Activated CD8-positive, alpha-beta memory T cell treated with anti-CD3 and anti-CD28 coated beads, Interleukin-2, amount 50 U/mL, for 24 hours (primary cell): ENCODE measurements at regions not wholly inside any gene's neighbourhood (a gene's known extent, or its start where the extent isn't known, plus 50 kb on each side); places are given as distances from the start of the nearest gene placed in this dataset.
"Not testable (repeated sequence)": the region's sequence is repeated elsewhere in the genome, so short reads cannot be mapped to it uniquely, and the experiment has no call there.

ENCODE experiments used
- DNase-seq: peaks from one replicate; pipeline ENCODE4 v3.0.0-alpha.2; 2020; ENCODE audit errors: extremely low read depth

DNA sequence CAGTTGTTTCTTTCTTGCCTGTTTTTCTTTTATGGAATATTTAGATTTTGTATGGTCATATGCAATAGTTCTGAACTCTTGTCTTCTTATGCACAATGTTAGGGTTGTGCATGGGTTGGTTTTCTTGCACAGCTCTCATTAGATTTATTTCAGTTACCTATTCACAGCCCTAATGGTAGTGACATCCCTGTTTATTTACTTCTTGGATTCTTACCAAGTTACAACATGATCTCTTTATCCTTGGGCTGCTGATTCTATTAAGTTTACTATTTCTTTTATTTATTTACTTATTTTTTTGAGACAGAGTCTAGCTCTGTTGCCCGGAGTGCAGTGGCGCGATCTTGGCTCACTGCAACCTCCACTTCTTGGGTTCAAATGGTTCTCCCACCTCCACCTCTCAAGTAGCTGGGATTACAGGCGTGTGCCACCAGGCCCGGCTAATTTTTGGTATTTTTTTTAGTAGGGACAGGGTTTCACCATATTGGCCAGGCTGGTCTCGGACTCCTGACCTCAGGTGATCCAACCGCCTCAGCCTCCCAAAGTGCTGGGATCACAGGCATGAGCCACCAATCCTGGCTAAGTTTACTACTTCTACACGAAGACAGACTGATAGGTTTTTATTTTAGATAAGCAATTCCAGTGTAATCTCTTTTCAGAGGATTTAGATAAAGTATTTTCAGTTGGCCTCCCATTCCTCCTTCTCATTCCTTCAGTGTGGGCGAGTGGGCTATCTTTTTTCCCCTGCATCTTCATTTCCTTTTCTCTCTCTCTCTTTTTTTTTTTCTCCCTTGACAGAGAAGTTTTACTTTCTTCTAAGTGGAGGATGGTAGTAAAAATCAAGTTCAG lies 395.1 kb upstream of the RGS6 start:
- DNase-seq, result no peak

DNA sequence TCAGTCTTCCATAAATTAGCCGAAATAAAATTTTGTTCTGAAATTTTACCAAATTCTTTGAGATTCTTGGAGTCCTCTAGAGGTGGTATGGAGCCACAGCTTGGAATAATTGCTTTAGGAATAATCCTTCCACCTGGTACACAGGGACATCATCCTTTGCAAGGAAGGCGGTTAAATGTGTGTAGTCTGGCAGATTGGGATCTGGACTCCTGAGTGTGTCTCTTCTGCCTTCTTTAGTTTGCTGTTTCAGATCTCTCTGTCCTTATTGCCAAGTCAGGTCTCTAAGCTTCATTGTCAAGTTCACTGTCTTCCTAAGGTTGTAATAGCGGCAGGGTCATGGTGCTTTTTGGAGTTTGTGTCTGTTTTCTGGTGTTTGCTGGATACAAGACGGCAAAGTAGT lies 393.9 kb upstream of the RGS6 start:
- no peak for DNase-seq

DNA sequence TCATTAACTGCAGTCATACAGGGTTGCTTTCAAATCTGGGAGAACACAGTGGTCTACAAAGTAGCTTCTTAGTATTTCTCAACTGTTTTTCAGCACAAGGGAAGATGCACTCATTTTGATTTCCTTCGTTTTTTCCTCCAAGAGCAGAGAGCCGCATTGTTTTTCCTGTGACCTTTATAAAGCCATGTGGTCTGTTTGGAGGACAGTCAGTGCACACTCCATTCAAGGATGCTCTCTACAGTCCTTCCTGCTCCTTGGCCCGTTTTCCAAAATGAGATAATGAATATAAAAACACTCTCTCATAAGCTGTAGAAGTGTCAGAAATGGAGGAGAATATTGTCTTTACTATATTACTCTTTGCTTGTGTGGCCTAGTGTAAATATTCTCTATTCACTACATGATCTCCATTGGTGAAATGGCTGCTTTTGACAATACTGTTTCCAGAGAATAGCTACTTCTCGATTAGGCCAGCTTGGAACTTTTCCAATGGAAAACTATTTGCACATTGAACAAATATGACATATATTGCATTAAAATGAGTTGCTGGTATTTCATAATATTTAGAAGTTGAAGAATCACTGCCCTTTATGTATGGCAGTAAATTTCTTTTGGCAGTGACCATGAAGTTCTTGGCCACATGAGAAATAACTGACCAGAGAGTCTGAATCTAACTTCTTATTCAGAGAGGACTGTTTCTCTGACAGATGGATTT lies 393.1 kb upstream of the RGS6 start:
- DNase-seq, result no peak

DNA sequence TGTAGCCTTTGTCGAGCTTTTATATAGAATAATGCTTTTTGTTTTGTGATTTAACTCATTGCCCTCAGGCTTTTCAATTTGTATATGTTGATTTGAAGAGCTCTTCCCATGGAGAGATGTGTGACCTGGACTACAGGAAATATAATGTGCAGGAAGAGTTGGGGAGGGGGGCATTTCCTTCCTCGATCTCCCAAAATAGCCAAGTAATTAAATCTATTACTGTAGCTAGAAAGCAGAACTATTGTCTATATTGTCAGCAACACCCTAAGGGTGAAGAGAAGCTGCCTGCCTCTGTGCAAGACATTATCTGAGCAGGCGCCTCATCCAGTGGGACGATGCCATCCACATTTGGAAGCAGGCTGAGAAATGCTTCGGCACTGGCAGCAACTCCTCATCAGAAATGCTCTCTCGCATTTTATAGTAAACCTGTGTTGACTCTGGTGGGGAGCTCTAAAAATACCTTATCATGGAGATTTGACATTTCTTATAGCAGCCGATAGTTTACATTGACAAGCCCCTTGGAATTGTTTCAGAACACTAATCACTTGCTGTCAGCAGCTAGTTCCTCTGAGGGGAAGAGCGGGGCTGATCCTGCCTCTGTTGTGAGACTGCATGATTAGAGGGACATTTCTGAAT lies 392.5 kb upstream of the RGS6 start:
- no peak for DNase-seq

DNA sequence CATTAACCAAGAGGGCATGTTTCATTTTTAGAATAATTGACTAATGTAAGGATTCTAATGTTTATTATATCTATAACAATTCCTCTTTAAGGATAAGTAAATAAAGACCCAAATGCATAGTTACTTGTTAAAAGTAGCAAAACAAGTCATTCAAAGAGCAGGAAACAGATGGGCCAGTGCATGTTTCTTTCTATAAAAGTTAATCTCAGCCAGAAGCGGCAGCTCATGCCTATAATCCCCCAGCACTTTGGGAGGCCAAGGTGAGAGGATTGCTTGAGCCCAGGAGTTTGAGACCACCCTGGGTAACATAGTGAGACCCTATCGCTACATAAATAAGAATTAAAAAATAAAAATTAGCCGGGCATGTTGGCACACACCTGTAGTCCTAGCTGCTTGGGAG lies 391.0 kb upstream of the RGS6 start:
- no peak for DNase-seq

DNA sequence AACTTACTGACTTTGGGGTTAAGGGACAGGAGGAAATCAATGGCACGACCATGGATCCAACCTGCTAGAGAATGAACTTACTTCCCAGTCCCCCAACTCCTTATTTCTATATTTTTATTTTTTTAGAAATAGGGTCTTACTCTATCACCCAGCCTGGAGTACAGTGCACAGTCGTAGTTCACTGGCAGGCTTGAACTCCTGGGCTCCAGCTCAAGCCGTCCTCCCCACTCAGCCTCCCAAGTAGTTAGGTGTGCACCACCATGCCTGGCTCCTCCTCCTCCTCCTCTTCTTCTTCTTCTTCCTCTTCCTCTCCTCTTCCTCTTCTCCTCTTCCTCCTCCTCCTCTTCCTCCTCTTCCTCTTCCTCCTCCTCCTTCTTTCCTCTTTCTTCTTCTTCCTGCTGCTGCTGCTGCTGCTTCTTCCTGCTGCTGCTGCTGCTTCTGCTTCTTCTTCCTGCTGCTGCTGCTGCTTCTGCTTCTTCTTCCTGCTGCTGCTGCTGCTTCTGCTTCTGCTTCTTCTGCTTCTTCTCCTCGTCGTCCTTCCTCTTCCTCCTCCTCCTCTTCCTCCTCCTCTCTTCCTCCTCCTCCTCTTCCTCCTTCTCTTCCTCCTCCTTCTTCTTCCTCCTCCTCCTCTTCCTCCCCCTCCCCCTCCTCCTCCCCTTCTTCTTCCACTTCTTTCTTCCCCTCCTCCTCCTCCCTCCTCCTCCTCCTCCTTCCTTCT lies 390.1 kb upstream of the RGS6 start:
- no peak for DNase-seq

DNA sequence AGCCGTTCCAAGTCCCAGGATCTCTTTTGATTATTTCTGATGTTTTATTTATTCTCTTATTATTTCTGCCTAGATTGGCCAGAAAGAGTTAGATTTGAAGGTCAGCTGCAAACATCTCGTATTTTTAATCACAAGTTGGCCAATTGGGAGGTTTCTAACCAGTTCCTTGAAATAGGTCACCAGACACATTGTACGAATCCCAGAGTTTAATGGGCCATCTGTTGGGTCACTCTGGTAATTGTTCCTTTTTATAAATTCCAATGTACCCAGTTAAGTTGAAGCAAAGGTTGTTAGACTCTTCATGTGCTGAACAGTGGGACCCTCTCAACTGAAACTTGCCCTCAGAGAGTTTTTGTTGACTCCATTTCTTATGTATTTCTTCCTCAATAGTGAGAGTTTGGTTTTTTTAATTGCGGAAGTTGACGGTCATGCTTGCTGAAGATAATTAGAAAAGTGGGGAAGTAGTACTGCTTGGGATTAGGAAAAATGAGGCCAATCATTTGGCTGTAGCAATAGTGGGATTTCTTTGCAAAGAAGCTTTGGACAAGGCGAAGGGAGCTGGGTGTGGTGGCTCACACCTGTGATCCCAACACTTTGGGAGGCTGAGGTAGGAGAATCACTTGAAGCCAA lies 382.7 kb upstream of the RGS6 start:
- DNase-seq, result no peak

DNA sequence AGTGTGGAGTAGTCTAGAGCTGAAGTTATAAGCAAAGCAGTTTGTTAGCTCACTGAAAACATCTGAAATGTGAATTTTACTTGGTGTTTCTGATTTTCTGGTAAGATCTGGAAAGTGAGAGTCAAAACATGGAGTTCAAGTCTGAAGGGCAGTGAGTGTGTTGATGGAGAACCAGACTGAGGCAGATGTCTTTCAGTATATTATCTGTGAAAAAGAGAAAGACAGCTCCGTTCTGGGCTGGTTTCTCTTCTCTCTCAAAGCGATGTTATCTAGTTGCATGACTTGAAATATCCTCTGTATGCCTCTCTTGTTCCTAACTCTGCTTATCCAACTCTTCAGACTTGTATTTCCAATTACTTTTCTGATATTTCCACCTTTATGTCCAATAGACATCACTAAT lies 381.9 kb upstream of the RGS6 start:
- DNase-seq, result no peak

DNA sequence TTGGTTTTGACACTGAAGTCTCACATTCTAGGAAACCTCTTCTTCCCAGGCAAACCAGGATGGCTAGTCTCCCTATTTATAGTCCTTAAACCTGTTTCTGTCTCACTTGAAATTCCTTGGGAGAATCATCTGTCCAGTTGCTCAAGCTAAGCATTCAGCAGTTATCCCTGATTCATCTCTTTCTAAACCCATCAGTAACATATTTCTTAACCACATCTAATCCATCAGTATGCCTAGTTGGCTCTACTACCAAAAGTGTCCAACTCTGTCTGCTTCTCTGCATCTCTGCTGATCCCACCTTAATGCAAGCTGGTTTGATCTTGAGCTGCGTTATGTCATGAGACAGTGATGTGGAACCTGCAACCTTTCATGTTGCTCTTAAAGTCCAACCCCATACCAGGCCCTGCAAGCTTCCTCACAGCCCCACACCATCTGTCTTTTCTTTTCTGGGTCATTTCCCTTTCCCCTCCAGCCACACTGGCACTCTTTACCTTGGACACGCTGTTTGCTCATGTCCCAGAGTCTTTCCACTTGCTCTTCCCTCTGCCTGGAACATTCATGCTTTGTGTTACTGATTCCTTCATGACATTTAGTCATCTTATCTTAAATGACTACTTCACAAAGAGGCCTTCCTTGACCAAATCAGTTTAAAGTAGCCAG lies 380.8 kb upstream of the RGS6 start:
- DNase-seq, result no peak

DNA sequence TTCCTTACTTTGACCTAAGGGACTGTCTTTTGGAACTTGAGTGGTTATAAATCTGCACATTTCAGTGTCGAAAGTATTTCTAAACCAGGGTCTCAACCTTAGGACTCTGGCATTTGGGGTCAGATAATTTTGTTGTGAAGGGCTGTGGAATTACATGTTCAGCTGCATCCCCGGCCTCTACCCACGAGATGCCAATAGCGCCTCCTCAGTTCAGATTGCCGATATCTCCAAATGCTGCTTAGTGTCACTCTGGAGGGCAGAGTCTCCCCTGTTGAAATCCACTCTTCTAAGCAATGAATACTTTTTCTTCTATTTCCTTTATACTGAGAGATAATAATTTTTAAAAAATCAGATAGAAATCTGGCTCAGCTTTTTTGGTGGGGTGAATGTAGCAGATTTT lies 379.4 kb upstream of the RGS6 start:
- no peak for DNase-seq

DNA sequence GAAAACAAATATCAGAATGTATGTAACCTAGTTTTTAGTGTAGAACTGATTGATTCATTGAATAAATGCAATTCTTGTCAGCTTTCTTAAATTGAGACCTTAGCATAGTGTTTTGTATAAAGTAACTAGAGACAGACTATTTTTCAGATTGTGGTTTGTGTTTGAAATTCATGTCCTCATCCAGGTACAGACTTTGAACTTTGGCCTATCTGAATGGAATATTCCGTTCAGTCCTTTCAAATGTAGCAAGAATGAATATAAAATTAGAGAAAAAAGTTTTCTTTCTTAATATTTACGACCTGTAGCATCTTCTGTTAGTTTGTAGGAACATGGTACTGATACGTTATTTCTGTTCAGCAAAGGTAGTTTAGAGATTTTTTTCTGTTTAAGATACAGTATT lies 378.4 kb upstream of the RGS6 start:
- DNase-seq, result no peak

DNA sequence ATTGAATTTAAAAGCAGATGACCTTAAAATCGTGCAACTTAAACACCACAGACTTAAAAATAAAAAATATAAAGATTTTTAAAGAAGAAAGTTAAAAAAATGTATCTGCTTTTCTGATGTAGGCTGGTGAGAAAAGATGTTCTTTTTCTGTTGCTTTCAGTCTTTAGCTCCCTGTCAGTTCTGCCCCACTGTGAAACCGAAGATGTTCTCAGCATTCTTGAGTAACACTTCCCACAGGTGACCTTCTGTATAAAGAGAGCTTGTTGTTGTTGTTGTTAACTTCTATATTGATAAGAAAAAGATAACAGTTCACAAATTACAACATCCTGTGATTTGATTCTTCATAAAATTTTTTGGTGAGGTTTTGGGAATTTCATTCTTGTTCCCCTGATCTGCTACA lies 377.9 kb upstream of the RGS6 start:
- no peak for DNase-seq

DNA sequence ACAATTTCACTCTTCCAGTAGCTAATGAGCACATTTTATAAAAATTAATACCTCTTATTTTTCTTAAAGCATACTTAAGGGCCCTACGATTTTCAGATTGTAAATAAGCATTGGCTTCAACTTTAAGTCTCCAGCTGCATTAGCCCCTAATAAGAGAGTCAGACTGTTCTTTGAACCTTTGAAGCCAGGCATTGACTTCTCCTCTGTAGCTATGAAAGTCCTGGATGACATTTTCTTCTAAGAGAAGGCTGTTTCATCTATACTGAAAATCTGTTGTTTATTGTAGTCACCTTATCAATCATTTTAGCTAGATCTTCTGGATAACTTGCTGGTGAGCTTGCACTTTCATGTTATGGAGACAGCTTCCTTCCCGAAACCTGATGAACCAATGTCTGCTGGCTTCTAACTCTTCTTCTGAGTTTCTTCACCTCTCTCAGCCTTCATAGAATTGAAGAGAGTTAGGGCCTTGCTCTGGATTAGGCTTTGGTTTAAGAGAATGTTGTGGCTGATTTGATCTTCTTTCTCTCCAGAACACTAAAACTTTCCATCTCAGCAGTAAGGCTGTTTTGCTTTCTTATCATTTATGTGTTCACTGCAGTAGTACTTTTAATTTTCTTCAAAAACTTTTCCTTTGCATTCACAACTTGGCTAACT lies 377.1 kb upstream of the RGS6 start:
- no peak for DNase-seq

DNA sequence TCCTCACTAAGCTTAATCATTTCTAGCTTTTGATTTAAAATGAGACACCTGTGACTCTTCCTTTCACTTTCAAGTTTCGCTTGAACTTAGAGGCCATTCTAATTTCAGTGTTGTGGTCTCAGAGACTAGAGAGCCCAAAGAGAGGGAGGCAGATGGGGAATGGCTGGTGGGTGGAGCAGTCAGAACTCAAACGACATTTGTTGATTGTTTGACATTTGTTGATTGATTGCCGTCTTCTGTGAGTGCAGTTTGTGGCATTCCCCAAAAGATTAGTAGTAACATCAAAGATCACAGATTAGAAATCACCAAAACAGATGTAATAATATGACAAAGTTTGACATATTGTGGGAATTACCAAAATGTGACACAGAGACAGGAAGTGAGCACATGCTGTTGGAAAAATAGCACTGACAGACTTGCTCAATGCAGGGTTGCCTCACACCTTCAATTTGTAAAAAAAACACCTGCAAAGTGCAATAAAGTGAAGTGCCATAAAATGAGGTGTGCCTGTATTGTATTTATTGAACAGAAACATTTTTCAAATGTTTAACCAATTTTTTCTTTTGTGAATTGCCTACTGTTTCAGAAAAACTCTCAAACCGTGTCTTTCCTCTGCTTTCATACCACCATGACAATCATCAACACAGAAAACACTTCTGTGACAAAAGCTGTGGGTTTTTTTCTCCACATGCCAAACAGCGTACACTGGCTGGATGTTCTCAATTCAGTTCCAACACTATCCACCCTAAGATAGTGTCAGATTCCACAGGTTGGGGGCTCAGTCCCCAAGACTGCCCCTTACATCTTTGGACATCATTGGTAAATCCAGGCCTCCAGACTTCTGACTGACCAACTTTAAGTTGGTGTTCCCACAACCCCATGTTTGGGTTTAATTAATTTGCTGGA lies 376.3 kb upstream of the RGS6 start:
- peak; percentile 53 for DNase-seq

DNA sequence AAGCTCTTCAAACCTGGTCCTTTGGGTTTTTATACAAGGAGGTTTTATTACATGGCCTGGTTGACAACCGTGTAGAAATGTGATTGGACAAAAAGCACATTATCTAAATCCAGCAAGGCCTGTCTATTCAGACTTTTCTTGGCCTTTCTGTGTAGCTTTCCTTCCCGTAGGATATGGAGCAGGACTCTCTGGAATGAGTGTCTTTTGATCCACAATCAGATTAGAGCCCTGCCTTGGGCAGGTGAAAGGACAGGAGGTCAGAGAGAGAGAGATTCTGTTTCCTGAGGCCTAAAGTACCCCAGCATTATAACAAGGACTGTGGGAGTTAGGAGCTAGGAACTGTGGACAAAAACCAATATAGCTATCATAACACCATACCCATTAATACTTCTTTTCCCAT lies 375.5 kb upstream of the RGS6 start:
- DNase-seq, result no peak

DNA sequence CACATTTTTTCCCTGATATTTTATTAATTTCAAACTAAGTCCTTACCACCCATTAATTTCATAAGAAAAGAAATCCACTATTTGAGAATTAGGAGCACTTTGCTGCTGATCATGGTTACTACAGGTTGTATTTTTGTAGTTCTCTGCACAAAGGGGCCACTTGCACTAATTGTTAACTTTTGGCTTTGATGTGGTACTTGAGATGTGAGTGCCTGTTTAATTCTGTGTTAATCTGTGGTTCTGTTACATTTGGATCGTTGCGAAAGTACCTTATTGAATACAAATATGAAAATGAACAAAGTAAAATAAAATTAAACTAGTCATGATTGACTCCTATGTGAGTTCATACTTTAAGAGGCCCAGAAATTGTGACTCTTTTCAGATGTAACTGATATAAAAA lies 374.9 kb upstream of the RGS6 start:
- DNase-seq, result no peak

DNA sequence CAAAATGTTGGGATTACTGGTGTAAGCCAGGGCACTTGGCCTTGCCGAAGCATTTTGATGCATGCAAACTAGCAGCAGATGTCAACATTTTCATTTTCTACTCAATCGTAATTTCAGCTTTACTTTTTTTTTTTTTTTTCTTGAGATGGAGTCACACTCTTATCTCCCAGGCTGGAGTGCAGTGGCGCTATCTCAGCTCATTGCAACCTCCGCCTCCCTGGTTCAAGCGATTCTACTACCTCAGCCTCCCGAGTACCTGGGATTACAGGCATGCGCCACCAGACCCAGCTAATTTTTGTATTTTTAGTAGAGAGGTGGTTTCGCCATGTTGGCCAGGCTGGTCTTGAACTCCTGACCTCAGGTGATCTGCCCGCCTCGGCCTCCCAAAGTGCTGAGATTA lies 373.3 kb upstream of the RGS6 start:
- not testable (repeated sequence) for DNase-seq

DNA sequence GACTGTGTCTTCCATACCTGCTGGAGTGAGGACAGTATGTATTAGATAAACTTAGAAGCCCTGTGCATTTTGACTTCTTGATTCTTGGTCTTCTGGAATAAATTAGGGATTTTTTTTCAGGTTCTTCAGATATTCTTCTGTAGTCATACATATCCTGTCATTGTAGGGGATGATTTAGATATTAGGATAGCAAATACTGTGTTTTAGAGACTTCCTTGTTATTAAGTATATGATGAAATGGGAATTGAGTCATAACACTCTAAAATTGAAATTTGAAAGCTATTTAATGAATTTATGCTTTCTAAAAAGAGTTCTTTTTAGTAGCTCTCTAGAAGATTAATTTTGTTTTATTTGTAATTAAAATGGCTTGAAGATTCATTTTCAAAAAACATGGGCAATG lies 371.5 kb upstream of the RGS6 start:
- no peak for DNase-seq

DNA sequence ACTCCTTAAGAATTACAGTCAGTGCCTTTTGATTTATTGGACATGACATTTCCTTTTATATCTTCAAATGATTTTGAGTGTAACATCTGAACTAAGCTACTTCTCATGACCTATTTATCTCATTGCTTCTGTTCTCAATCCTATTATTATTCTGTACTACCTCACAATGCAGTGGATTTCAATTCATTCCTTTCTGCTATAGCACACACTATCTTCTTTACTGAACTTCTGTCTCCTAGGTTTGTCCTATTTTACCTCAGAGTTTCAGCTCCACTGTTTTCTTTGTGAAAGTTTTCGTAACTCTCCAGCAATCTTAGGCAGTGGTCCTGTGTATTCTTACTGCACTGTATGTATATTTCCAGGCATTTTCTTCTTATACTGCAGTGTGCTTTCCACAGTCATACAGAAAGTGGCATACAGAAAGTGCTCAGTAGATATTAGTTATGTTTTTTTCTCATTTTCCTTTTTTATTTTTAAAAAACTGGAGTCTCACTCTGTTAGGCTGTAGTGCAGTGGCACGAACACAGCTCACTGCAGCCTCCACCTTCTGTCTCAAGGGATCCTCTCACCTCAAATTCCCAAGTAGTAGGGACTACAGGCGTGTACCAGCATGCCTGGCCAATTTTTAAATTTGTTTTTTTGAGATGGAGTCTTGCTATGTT lies 368.6 kb upstream of the RGS6 start:
- no peak for DNase-seq
